ENCODE measurements at regions not wholly inside any gene's neighbourhood (a gene's known extent, or its start where the extent isn't known, plus 50 kb on each side); places are given as distances from the start of the nearest gene placed in this dataset.

GRCh38 chr12:94091624-94092023 is 56.8 kb upstream of the PLXNC1 start:
- no peak for DNase-seq (ENCODE audit: low spot score, unreplicated experiment)
- peaks cover 13% of the 10 kb centered on the region for H3K27me3 Mint-ChIP-seq
- H3K27ac Mint-ChIP-seq, result no peak overlapping the region
- H3K36me3 Mint-ChIP-seq (ENCODE audit: insufficient read depth), result no peaks in the 10 kb centered on the region
- no peak for TF ChIP-seq CTCF (IDR thresholded peaks at IDR 0.05; ENCODE audit: unreplicated experiment)
- no peak overlapping the region for H3K4me3 Mint-ChIP-seq (ENCODE audit: low read depth)
- H3K9me3 Mint-ChIP-seq (ENCODE audit: low read depth), result no peaks in the 10 kb centered on the region
- H3K4me1 Mint-ChIP-seq (ENCODE audit: low read depth), result no peaks in the 10 kb centered on the region

GRCh38 chr12:94092516-94093241 is 55.7 kb upstream of the PLXNC1 start:
- H3K9me3 Mint-ChIP-seq (ENCODE audit: low read depth), result no peaks in the 10 kb centered on the region
- no peaks in the 10 kb centered on the region for H3K36me3 Mint-ChIP-seq (ENCODE audit: insufficient read depth)
- H3K4me1 Mint-ChIP-seq (ENCODE audit: low read depth), result no peaks in the 10 kb centered on the region
- no peak for TF ChIP-seq CTCF (IDR thresholded peaks at IDR 0.05; ENCODE audit: unreplicated experiment)
- peaks cover 17% of the 10 kb centered on the region for H3K27me3 Mint-ChIP-seq
- DNase-seq (ENCODE audit: low spot score, unreplicated experiment), result no peak
- H3K27ac Mint-ChIP-seq, result no peak overlapping the region
- H3K4me3 Mint-ChIP-seq (ENCODE audit: low read depth), result no peak overlapping the region

- H3K27ac Mint-ChIP-seq, result no peak overlapping the region
- H3K4me3 Mint-ChIP-seq (ENCODE audit: low read depth), result no peak overlapping the region
- TF ChIP-seq CTCF (IDR thresholded peaks at IDR 0.05; ENCODE audit: unreplicated experiment), result no peak
- H3K36me3 Mint-ChIP-seq (ENCODE audit: insufficient read depth), result no peaks in the 10 kb centered on the region
- H3K4me1 Mint-ChIP-seq (ENCODE audit: low read depth), result no peaks in the 10 kb centered on the region
- no peak for DNase-seq (ENCODE audit: low spot score, unreplicated experiment)
- peaks cover 31% of the 10 kb centered on the region for H3K27me3 Mint-ChIP-seq
- H3K9me3 Mint-ChIP-seq (ENCODE audit: low read depth), result no peaks in the 10 kb centered on the region
Observed at GRCh38 chr12:94094700-94095099, 53.7 kb upstream of the PLXNC1 start.

GRCh38 chr12:94095618-94096017 is 52.8 kb upstream of the PLXNC1 start:
- peaks cover 37% of the 10 kb centered on the region for H3K27me3 Mint-ChIP-seq
- no peak overlapping the region for H3K4me3 Mint-ChIP-seq (ENCODE audit: low read depth)
- H3K9me3 Mint-ChIP-seq (ENCODE audit: low read depth), result no peaks in the 10 kb centered on the region
- H3K27ac Mint-ChIP-seq, result no peak overlapping the region
- no peaks in the 10 kb centered on the region for H3K4me1 Mint-ChIP-seq (ENCODE audit: low read depth)
- DNase-seq (ENCODE audit: low spot score, unreplicated experiment), result no peak
- TF ChIP-seq CTCF (IDR thresholded peaks at IDR 0.05; ENCODE audit: unreplicated experiment), result no peak
- H3K36me3 Mint-ChIP-seq (ENCODE audit: insufficient read depth), result no peaks in the 10 kb centered on the region

GRCh38 chr12:94098466-94098865 is 49.9 kb upstream of the PLXNC1 start:
- Mint-ChIP-seq H3K27me3 (peaks cover 51% of the 10 kb centered on the region), H3K36me3 (ENCODE audit: insufficient read depth) (no peaks in the 10 kb centered on the region), H3K4me1 (ENCODE audit: low read depth) (peaks cover 4% of the 10 kb centered on the region), H3K4me3 (ENCODE audit: low read depth) (no peak overlapping the region), H3K27ac (no peak overlapping the region), H3K9me3 (ENCODE audit: low read depth) (no peaks in the 10 kb centered on the region)
- DNase-seq (ENCODE audit: low spot score, unreplicated experiment), result no peak
- TF ChIP-seq CTCF (IDR thresholded peaks at IDR 0.05; ENCODE audit: unreplicated experiment), result no peak
